Mesendoderm (in vitro differentiated cells): ENCODE measurements at regions not wholly inside any gene's neighbourhood (a gene's known extent, or its start where the extent isn't known, plus 50 kb on each side); places are given as distances from the start of the nearest gene placed in this dataset.

Source experiments
- DNase-seq: peaks from one replicate; pipeline ENCODE4 v3.0.0; 2013
- H2AK5ac ChIP-seq: 2 replicates; pipeline ENCODE4 v1.6.1; 2013; ENCODE audit warnings: low read length, inconsistent platforms
- H2BK120ac ChIP-seq: 2 replicates; pipeline ENCODE4 v1.6.1; 2013; ENCODE audit warnings: low read depth, mild to moderate bottlenecking, low read length, moderate library complexity, mixed read lengths
- H2BK15ac ChIP-seq: replicated peaks from 2 replicates; pipeline ENCODE4 v1.6.1; 2013; ENCODE audit warnings: low read depth, mild to moderate bottlenecking, moderate library complexity
- H2BK5ac ChIP-seq: 2 replicates; pipeline ENCODE4 v1.6.1; 2013; ENCODE audit warnings: low read length, inconsistent platforms
- H3K18ac ChIP-seq: 2 replicates; pipeline ENCODE4 v1.6.1; 2013; ENCODE audit warnings: mild to moderate bottlenecking, low read length, mixed read lengths
- H3K23ac ChIP-seq: one replicate; pipeline ENCODE4 v1.6.1; 2013; ENCODE audit warnings: low read length
- H3K27ac ChIP-seq: 2 replicates; pipeline ENCODE4 v1.5.1; 2013; ENCODE audit warnings: low read depth, mild to moderate bottlenecking, inconsistent platforms, low read length, moderate library complexity
- H3K27me3 ChIP-seq: 2 replicates; pipeline ENCODE4 v1.6.1; 2013; ENCODE audit warnings: low read length, control low read depth, mild to moderate bottlenecking, inconsistent platforms; ENCODE audit not compliant: insufficient read depth, poor library complexity
- H3K36me3 ChIP-seq: 2 replicates; pipeline ENCODE4 v1.6.1; 2013; ENCODE audit warnings: low read length, inconsistent platforms; ENCODE audit not compliant: control insufficient read depth, insufficient read depth
- H3K4ac ChIP-seq: one replicate; pipeline ENCODE4 v1.6.1; 2013; ENCODE audit warnings: low read depth, mild to moderate bottlenecking, low read length, moderate library complexity
- H3K4me1 ChIP-seq: 2 replicates; pipeline ENCODE4 v1.6.1; 2013; ENCODE audit warnings: low read depth, low read length, inconsistent platforms; ENCODE audit not compliant: control insufficient read depth
- H3K4me2 ChIP-seq: 2 replicates; pipeline ENCODE4 v1.6.1; 2013; ENCODE audit warnings: low read length
- H3K4me3 ChIP-seq: 2 replicates; pipeline ENCODE4 v1.5.1; 2013; ENCODE audit warnings: mild to moderate bottlenecking, low read length
- H3K56ac ChIP-seq: one replicate; pipeline ENCODE4 v1.6.1; 2013; ENCODE audit warnings: low read length
- H3K79me1 ChIP-seq: 2 replicates; pipeline ENCODE4 v1.6.1; 2013; ENCODE audit warnings: low read length, inconsistent platforms
- H3K79me2 ChIP-seq: 2 replicates; pipeline ENCODE4 v1.6.1; 2013; ENCODE audit warnings: mild to moderate bottlenecking, low read length; ENCODE audit not compliant: control insufficient read depth, insufficient read depth
- H3K9ac ChIP-seq: 2 replicates; pipeline ENCODE4 v1.6.1; 2013; ENCODE audit warnings: low read length, inconsistent platforms
- H4K5ac ChIP-seq: one replicate; pipeline ENCODE4 v1.6.1; 2013; ENCODE audit warnings: low read length
- H4K8ac ChIP-seq: one replicate; pipeline ENCODE4 v1.6.1; 2013; ENCODE audit warnings: low read depth, mild to moderate bottlenecking, control low read depth, low read length, moderate library complexity
- WGBS: extraction: QIAGEN DNeasy Blood & Tissue Kit; methylation state at CpG from one replicate; pipeline ENCODE4 v1.1.7; 2013; ENCODE audit warnings: low lambda C conversion rate, missing lambda C conversion rate; ENCODE audit not compliant: insufficient coverage; ENCODE audit errors: extremely low coverage; 5-methylcytosine and 5-hydroxymethylcytosine counted together

GRCh38 chr1:212177542-212177941, 107.7 kb upstream of the PPP2R5A start:
- no peaks in the 10 kb centered on the region for H3K27me3 ChIP-seq
- no peak overlapping the region for H3K4ac ChIP-seq
- no peaks in the 10 kb centered on the region for H3K79me1 ChIP-seq
- no peak overlapping the region for H3K56ac ChIP-seq
- H3K79me2 ChIP-seq, result no peaks in the 10 kb centered on the region
- no peak overlapping the region for H3K23ac ChIP-seq
- H2BK5ac ChIP-seq, result no peak overlapping the region
- H3K27ac ChIP-seq, result no peak overlapping the region
- H3K4me3 ChIP-seq, result no peak overlapping the region
- DNase-seq, result no peak
- H3K36me3 ChIP-seq, result no peaks in the 10 kb centered on the region
- H3K18ac ChIP-seq, result no peak overlapping the region
- no peak overlapping the region for H2BK15ac ChIP-seq
- H2AK5ac ChIP-seq, result no peak overlapping the region
- WGBS, result no CpG with 5 or more reads among the region's 2 CpGs
- no peak overlapping the region for H3K9ac ChIP-seq
- no peak overlapping the region for H2BK120ac ChIP-seq
- no peak overlapping the region for H3K4me2 ChIP-seq
- H4K5ac ChIP-seq, result no peak overlapping the region
- H4K8ac ChIP-seq, result no peak overlapping the region
- H3K4me1 ChIP-seq, result no peaks in the 10 kb centered on the region

GRCh38 chr1:212178851-212179250, 106.4 kb upstream of the PPP2R5A start:
- no CpG with 5 or more reads among the region's 2 CpGs for WGBS
- H3K79me1 ChIP-seq, result no peaks in the 10 kb centered on the region
- no peak overlapping the region for H3K4me2 ChIP-seq
- no peak overlapping the region for H3K4ac ChIP-seq
- H3K27ac ChIP-seq, result no peak overlapping the region
- no peak overlapping the region for H4K8ac ChIP-seq
- H2BK120ac ChIP-seq, result no peak overlapping the region
- H3K56ac ChIP-seq, result no peak overlapping the region
- H3K18ac ChIP-seq, result no peak overlapping the region
- H4K5ac ChIP-seq, result no peak overlapping the region
- no peak overlapping the region for H2AK5ac ChIP-seq
- H3K4me3 ChIP-seq, result no peak overlapping the region
- no peak overlapping the region for H2BK5ac ChIP-seq
- no peaks in the 10 kb centered on the region for H3K4me1 ChIP-seq
- H2BK15ac ChIP-seq, result no peak overlapping the region
- no peaks in the 10 kb centered on the region for H3K79me2 ChIP-seq
- H3K27me3 ChIP-seq, result no peaks in the 10 kb centered on the region
- no peak overlapping the region for H3K23ac ChIP-seq
- no peak for DNase-seq
- H3K36me3 ChIP-seq, result no peaks in the 10 kb centered on the region
- H3K9ac ChIP-seq, result no peak overlapping the region

- Histone ChIP-seq H3K23ac (no peak overlapping the region), H3K27ac (no peak overlapping the region), H3K56ac (no peak overlapping the region), H3K9ac (no peak overlapping the region), H2BK120ac (no peak overlapping the region), H3K4me2 (no peak overlapping the region), H3K79me1 (no peaks in the 10 kb centered on the region), H3K27me3 (no peaks in the 10 kb centered on the region), H3K4me3 (no peak overlapping the region), H2BK5ac (no peak overlapping the region), H4K8ac (no peak overlapping the region), H3K36me3 (no peaks in the 10 kb centered on the region), H3K4me1 (no peaks in the 10 kb centered on the region), H3K18ac (no peak overlapping the region), H3K4ac (no peak overlapping the region), H3K79me2 (no peaks in the 10 kb centered on the region), H4K5ac (no peak overlapping the region), H2AK5ac (no peak overlapping the region), H2BK15ac (no peak overlapping the region)
- WGBS, result no CpG with 5 or more reads among the region's 2 CpGs
- DNase-seq, result no peak
These were observed 105.7 kb upstream of the PPP2R5A start for GRCh38 chr1:212179394-212180076.

GRCh38 chr1:212181015-212181882, 104.0 kb upstream of the PPP2R5A start:
- Histone ChIP-seq H2BK5ac (no peak overlapping the region), H2AK5ac (no peak overlapping the region), H3K36me3 (no peaks in the 10 kb centered on the region), H3K79me2 (no peaks in the 10 kb centered on the region), H3K4me1 (no peaks in the 10 kb centered on the region), H3K9ac (no peak overlapping the region), H4K8ac (no peak overlapping the region), H3K23ac (no peak overlapping the region), H3K4me3 (no peak overlapping the region), H3K27me3 (no peaks in the 10 kb centered on the region), H3K79me1 (no peaks in the 10 kb centered on the region), H2BK15ac (no peak overlapping the region), H3K4me2 (no peak overlapping the region), H2BK120ac (no peak overlapping the region), H3K56ac (no peak overlapping the region), H3K4ac (no peak overlapping the region), H3K18ac (no peak overlapping the region), H4K5ac (no peak overlapping the region), H3K27ac (no peak overlapping the region)
- no peak for DNase-seq
- no CpG with 5 or more reads among the region's 6 CpGs for WGBS

GRCh38 chr1:212182171-212182570, 103.0 kb upstream of the PPP2R5A start:
- no peaks in the 10 kb centered on the region for H3K79me2 ChIP-seq
- no peak overlapping the region for H3K4ac ChIP-seq
- H2BK120ac ChIP-seq, result no peak overlapping the region
- WGBS, result no CpG with 5 or more reads among the region's 4 CpGs
- no peaks in the 10 kb centered on the region for H3K36me3 ChIP-seq
- H3K56ac ChIP-seq, result no peak overlapping the region
- no peak overlapping the region for H3K27ac ChIP-seq
- H2AK5ac ChIP-seq, result no peak overlapping the region
- H4K8ac ChIP-seq, result no peak overlapping the region
- no peak overlapping the region for H3K23ac ChIP-seq
- DNase-seq, result no peak
- no peaks in the 10 kb centered on the region for H3K4me1 ChIP-seq
- H4K5ac ChIP-seq, result no peak overlapping the region
- H3K79me1 ChIP-seq, result no peaks in the 10 kb centered on the region
- no peak overlapping the region for H3K4me3 ChIP-seq
- no peak overlapping the region for H3K9ac ChIP-seq
- H2BK15ac ChIP-seq, result no peak overlapping the region
- no peak overlapping the region for H2BK5ac ChIP-seq
- no peaks in the 10 kb centered on the region for H3K27me3 ChIP-seq
- no peak overlapping the region for H3K4me2 ChIP-seq
- no peak overlapping the region for H3K18ac ChIP-seq
